ENCODE measurements at regions not wholly inside any gene's neighbourhood (a gene's known extent, or its start where the extent isn't known, plus 50 kb on each side); places are given as distances from the start of the nearest gene placed in this dataset.

DNA sequence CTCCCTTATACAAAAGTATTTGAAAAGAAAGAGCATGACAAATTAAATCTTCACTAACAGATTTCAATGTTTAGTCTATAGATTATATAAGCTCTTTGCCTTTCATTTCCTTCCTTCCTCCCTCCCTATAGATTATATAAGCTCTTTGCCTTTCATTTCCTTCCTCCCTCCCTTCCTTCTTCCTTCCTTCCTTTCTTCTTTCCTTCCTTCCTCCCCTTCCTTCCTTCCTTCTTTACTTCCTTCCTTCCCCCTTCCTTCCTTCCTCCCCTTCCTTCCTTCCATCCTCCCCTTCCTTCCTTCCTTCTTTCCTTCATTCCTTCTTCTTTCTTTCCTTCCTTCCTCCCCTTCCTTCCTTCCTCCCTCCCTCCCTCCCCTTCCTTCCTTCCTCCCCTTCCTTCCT is 209.8 kb upstream of the CBLB start:
- no peaks in the 10 kb centered on the region for H3K27me3 ChIP-seq (ENCODE audit: control insufficient read depth, insufficient read depth, low read length)
- ChIA-PET CTCF (no interaction called here), POLR2A (no interaction called here)
- no peak for DNase-seq (ENCODE audit: low read depth)
- H3K4me3 ChIP-seq (ENCODE audit: low read depth, low read length): no peak overlapping the region
- H3K36me3 ChIP-seq (ENCODE audit: control insufficient read depth, insufficient read depth, low read length): no peaks in the 10 kb centered on the region
- TF ChIP-seq CTCF (IDR thresholded peaks at IDR 0.05; ENCODE audit: insufficient read depth, low read depth, low read length): no peak

- Histone ChIP-seq H3K27me3 (ENCODE audit: control insufficient read depth, insufficient read depth, low read length) (no peaks in the 10 kb centered on the region), H3K4me3 (ENCODE audit: low read depth, low read length) (no peak overlapping the region), H3K36me3 (ENCODE audit: control insufficient read depth, insufficient read depth, low read length) (no peaks in the 10 kb centered on the region)
- DNase-seq (ENCODE audit: low read depth): no peak
- ChIA-PET POLR2A (interaction anchor here (0.6 kb wide), 1 partner anchor 25 kb away, joined by 6 read pairs; no protein-coding TSS in a partner anchor), CTCF (no interaction called here)
- no peak for TF ChIP-seq CTCF (IDR thresholded peaks at IDR 0.05; ENCODE audit: insufficient read depth, low read depth, low read length)
Measured at GRCh38 chr3:106082616-106083015, 213.8 kb upstream of the CBLB start.

- DNase-seq (ENCODE audit: low read depth): no peak
Measured at GRCh38 chr3:106083207-106083606, 214.4 kb upstream of the CBLB start.

GRCh38 chr3:106083854-106084253 is 215.0 kb upstream of the CBLB start:
- TF ChIP-seq CTCF (IDR thresholded peaks at IDR 0.05; ENCODE audit: insufficient read depth, low read depth, low read length): no peak

More at GRCh38 chr3:106083207-106083606, 214.4 kb upstream of the CBLB start:
- POLR2A ChIA-PET: no interaction called here
- CTCF ChIA-PET: interaction anchor here (1.5 kb wide), 1 partner anchor 10 kb away, joined by 3 read pairs; no protein-coding TSS in a partner anchor
- no peaks in the 10 kb centered on the region for H3K27me3 ChIP-seq (ENCODE audit: control insufficient read depth, insufficient read depth, low read length)
- H3K36me3 ChIP-seq (ENCODE audit: control insufficient read depth, insufficient read depth, low read length): no peaks in the 10 kb centered on the region
- no peak overlapping the region for H3K4me3 ChIP-seq (ENCODE audit: low read depth, low read length)
- no peak for TF ChIP-seq CTCF (IDR thresholded peaks at IDR 0.05; ENCODE audit: insufficient read depth, low read depth, low read length)

GRCh38 chr3:106086038-106086437 is 217.2 kb upstream of the CBLB start:
- POLR2A ChIA-PET: no interaction called here
- no peak for DNase-seq (ENCODE audit: low read depth)
- H3K36me3 ChIP-seq (ENCODE audit: control insufficient read depth, insufficient read depth, low read length): no peaks in the 10 kb centered on the region
- TF ChIP-seq CTCF (IDR thresholded peaks at IDR 0.05; ENCODE audit: insufficient read depth, low read depth, low read length): no peak
- CTCF ChIA-PET: no interaction called here
- H3K4me3 ChIP-seq (ENCODE audit: low read depth, low read length): no peak overlapping the region
- no peaks in the 10 kb centered on the region for H3K27me3 ChIP-seq (ENCODE audit: control insufficient read depth, insufficient read depth, low read length)

More at GRCh38 chr3:106083854-106084253, 215.0 kb upstream of the CBLB start:
- no peaks in the 10 kb centered on the region for H3K36me3 ChIP-seq (ENCODE audit: control insufficient read depth, insufficient read depth, low read length)
- DNase-seq (ENCODE audit: low read depth): no peak
- CTCF ChIA-PET: interaction anchor here (1.5 kb wide), 1 partner anchor 9 kb away, joined by 3 read pairs; no protein-coding TSS in a partner anchor
- H3K27me3 ChIP-seq (ENCODE audit: control insufficient read depth, insufficient read depth, low read length): no peaks in the 10 kb centered on the region
- H3K4me3 ChIP-seq (ENCODE audit: low read depth, low read length): no peak overlapping the region
- POLR2A ChIA-PET: no interaction called here
